B cell (primary cell): ENCODE measurements at regions not wholly inside any gene's neighbourhood (a gene's known extent, or its start where the extent isn't known, plus 50 kb on each side); places are given as distances from the start of the nearest gene placed in this dataset.

Experiments used
- ATAC-seq: fragments of 200-7000 bp; cut with Tn5 transposase; one replicate; pipeline ENCODE4 v1.10.0; 2021; ENCODE audit warnings: low read depth, mild to moderate bottlenecking, moderate number of reproducible peaks, moderate library complexity
- CTCF ChIA-PET: fragments of 350-600 bp; sonication (Branson Sonifier 250); formaldehyde crosslinking; loops from one replicate; lab custom pipeline; 2021; ENCODE audit warnings: antibody characterized with exemption, inconsistent platforms; lab: Charles Lee
- POLR2A ChIA-PET: fragments of 350-600 bp; sonication (Branson Sonifier 250); formaldehyde crosslinking; loops from one replicate; lab custom pipeline; 2021; ENCODE audit warnings: antibody characterized with exemption; lab: Charles Lee
- DNase-seq: peaks from one replicate; pipeline ENCODE4 v3.0.0; 2013
- H2AFZ ChIP-seq: 2 replicates; pipeline ENCODE4 v1.6.1; 2012; ENCODE audit warnings: mild to moderate bottlenecking, low read depth, low read length; ENCODE audit not compliant: insufficient read depth, poor library complexity, severe bottlenecking
- H3K27ac ChIP-seq, 2 donors: 1 replicate in 1 of 2; 2 replicates in 1 of 2; pipeline ENCODE4 v1.5.1; 2012 to 2013; ENCODE audit warnings: low read length in 2 of 2, mild to moderate bottlenecking in 2 of 2, moderate library complexity in 1 of 2
- H3K27me3 ChIP-seq, 4 experiments: fragments of 200-600 bp in 1 of 4; sonication (generic) in 1 of 4; replicated peaks in 1 of 4; 1 replicate in 2 of 4; 2 replicates in 2 of 4; pipeline versions ENCODE4 v1.6.1 to v1.7.0; 2013 to 2016; ENCODE audit warnings: low read length in 3 of 4, mild to moderate bottlenecking in 2 of 4, mixed read lengths in 1 of 4, moderate library complexity in 1 of 4; ENCODE audit not compliant: insufficient read depth in 4 of 4, control insufficient read depth in 3 of 4; ENCODE audit errors: control extremely low read depth in 1 of 4
- H3K36me3 ChIP-seq, 2 experiments: replicated peaks in 1 of 2; 1 replicate in 1 of 2; 2 replicates in 1 of 2; pipeline versions ENCODE4 v1.6.1 to v1.7.1; 2013; ENCODE audit warnings: low read length in 1 of 2; ENCODE audit not compliant: insufficient read depth in 2 of 2, control insufficient read depth in 1 of 2; ENCODE audit errors: control extremely low read depth in 1 of 2, extremely low read depth in 1 of 2
- H3K4me1 ChIP-seq, 2 donors: fragments of 200-600 bp in 1 of 2; sonication (generic) in 1 of 2; 1 replicate in 1 of 2; 2 replicates in 1 of 2; pipeline versions ENCODE4 v1.5.1 to v1.6.1; 2013 to 2017; ENCODE audit warnings: low read length in 2 of 2; ENCODE audit not compliant: control insufficient read depth in 2 of 2, insufficient read depth in 2 of 2
- H3K4me2 ChIP-seq: replicated peaks from 2 replicates; pipeline ENCODE3; 2012; ENCODE audit warnings: mild to moderate bottlenecking, low read depth, low read length; ENCODE audit not compliant: poor library complexity, severe bottlenecking
- H3K4me3 ChIP-seq, 5 experiments: fragments of 200-600 bp in 1 of 5; sonication (generic) in 1 of 5; 1 replicate in 3 of 5; 2 replicates in 2 of 5; pipeline versions ENCODE4 v1.5.1 to v1.7.0; 2011 to 2016; ENCODE audit warnings: low read length in 4 of 5, mild to moderate bottlenecking in 4 of 5, low read depth in 2 of 5, control low read depth in 1 of 5, moderate library complexity in 1 of 5; ENCODE audit not compliant: insufficient read depth in 1 of 5; ENCODE audit errors: control extremely low read depth in 1 of 5, extremely low read depth in 1 of 5
- H3K79me2 ChIP-seq: fragments of 200-600 bp; sonication (generic); one replicate; pipeline ENCODE4 v1.6.0; 2016; ENCODE audit warnings: low read length; ENCODE audit not compliant: control insufficient read depth, insufficient read depth
- H3K9ac ChIP-seq: fragments of 200-600 bp; sonication (generic); 2 replicates; pipeline ENCODE4 v1.6.1; 2017; ENCODE audit warnings: mild to moderate bottlenecking, low read length, moderate library complexity
- H3K9me3 ChIP-seq, 3 donors: one replicate each; pipeline versions ENCODE4 v1.6.1 to v1.7.1; 2013; ENCODE audit warnings: low read length in 2 of 3; ENCODE audit not compliant: control insufficient read depth in 2 of 3, insufficient read depth in 1 of 3; ENCODE audit errors: control extremely low read depth in 1 of 3
- H4K20me1 ChIP-seq: 2 replicates; pipeline ENCODE4 v1.6.0; 2012; ENCODE audit warnings: mild to moderate bottlenecking, low read length; ENCODE audit not compliant: insufficient read depth, control insufficient read depth, poor library complexity, severe bottlenecking
- H3K27ac Mint-ChIP-seq: one replicate; pipeline ENCODE4 v1.8.0; 2021; ENCODE audit warnings: mixed read lengths
- H3K27me3 Mint-ChIP-seq: one replicate; pipeline ENCODE4 v1.8.0; 2021; ENCODE audit warnings: mixed read lengths
- H3K4me1 Mint-ChIP-seq: one replicate; pipeline ENCODE4 v1.8.0; 2021; ENCODE audit warnings: mixed read lengths
- H3K4me3 Mint-ChIP-seq: one replicate; pipeline ENCODE4 v1.8.0; 2021; ENCODE audit warnings: mixed read lengths
- H3K9me3 Mint-ChIP-seq: one replicate; pipeline ENCODE4 v1.8.0; 2022; ENCODE audit warnings: mixed read lengths; ENCODE audit not compliant: insufficient read depth
- EZH2 ChIP-seq: IDR thresholded peaks from 2 replicates; pipeline ENCODE4 v1.6.1; 2012; ENCODE audit warnings: borderline replicate concordance, low read depth, mild to moderate bottlenecking, moderate library complexity, low read length; ENCODE audit not compliant: insufficient read depth, poor library complexity, severe bottlenecking
- WGBS: methylation state at CpG from one replicate; pipeline ENCODE4 v1.1.5; 2013; ENCODE audit warnings: missing lambda C conversion rate; ENCODE audit not compliant: insufficient coverage; 5-methylcytosine and 5-hydroxymethylcytosine counted together
- intact Hi-C: fragments of 100-400 bp; cut with micrococcal nuclease; formaldehyde crosslinking; loops from one replicate; pipeline ENCODE4 v1.10.0; 2022
- TF ChIP-seq, protein P1 (sequence below): fragments of 200-600 bp; IDR thresholded peaks from one replicate; pipeline ENCODE4 v1.8.0; 2022; ENCODE audit warnings: antibody characterized with exemption, mild to moderate bottlenecking

- WGBS, result 86% methylated on average over 4 of the region's 4 CpGs
- CTCF ChIA-PET, result no interaction called here
- POLR2A ChIA-PET, result no interaction called here
Observed at GRCh38 chr1:38571726-38572125, 287.8 kb downstream of the RRAGC start.

GRCh38 chr1:38570657-38570975 is 289.0 kb downstream of the RRAGC start:
- no peak for ATAC-seq
- H3K27ac Mint-ChIP-seq, result no peak overlapping the region
- no peak overlapping the region for H3K9ac ChIP-seq
- CTCF ChIA-PET, result interaction anchor here (0.5 kb wide), 1 partner anchor 1120 kb away, joined by 3 read pairs; the partner anchor contains the start of gene HPCAL4
- intact Hi-C loops, result no loop called here
- no peaks in the 10 kb centered on the region for H3K4me1 Mint-ChIP-seq
- H3K4me3 ChIP-seq, result no peak overlapping the region
- H3K36me3 ChIP-seq, result no peaks in the 10 kb centered on the region
- peaks cover 0 to 3% (median 1%) of the 10 kb centered on the region in 4 experiments for H3K27me3 ChIP-seq
- DNase-seq, result no peak
- POLR2A ChIA-PET, result no interaction called here
- 79% methylated on average over 3 of the region's 3 CpGs for WGBS
- H3K4me1 ChIP-seq, result no peaks in the 10 kb centered on the region
- H4K20me1 ChIP-seq, result no peaks in the 10 kb centered on the region
- no peak overlapping the region for H3K4me3 Mint-ChIP-seq
- H3K79me2 ChIP-seq, result no peaks in the 10 kb centered on the region
- H2AFZ ChIP-seq, result no peak overlapping the region
- H3K27ac ChIP-seq, result no peak overlapping the region
- H3K4me2 ChIP-seq, result no peak overlapping the region
- peaks cover 39% of the 10 kb centered on the region for H3K27me3 Mint-ChIP-seq
- TF ChIP-seq EZH2, result no peak
- TF ChIP-seq, protein P1, sequence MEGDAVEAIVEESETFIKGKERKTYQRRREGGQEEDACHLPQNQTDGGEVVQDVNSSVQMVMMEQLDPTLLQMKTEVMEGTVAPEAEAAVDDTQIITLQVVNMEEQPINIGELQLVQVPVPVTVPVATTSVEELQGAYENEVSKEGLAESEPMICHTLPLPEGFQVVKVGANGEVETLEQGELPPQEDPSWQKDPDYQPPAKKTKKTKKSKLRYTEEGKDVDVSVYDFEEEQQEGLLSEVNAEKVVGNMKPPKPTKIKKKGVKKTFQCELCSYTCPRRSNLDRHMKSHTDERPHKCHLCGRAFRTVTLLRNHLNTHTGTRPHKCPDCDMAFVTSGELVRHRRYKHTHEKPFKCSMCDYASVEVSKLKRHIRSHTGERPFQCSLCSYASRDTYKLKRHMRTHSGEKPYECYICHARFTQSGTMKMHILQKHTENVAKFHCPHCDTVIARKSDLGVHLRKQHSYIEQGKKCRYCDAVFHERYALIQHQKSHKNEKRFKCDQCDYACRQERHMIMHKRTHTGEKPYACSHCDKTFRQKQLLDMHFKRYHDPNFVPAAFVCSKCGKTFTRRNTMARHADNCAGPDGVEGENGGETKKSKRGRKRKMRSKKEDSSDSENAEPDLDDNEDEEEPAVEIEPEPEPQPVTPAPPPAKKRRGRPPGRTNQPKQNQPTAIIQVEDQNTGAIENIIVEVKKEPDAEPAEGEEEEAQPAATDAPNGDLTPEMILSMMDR, result no peak
- H3K9me3 Mint-ChIP-seq, result no peaks in the 10 kb centered on the region
- H3K9me3 ChIP-seq, result no peaks in the 10 kb centered on the region

More at GRCh38 chr1:38571726-38572125, 287.8 kb downstream of the RRAGC start:
- no peaks in the 10 kb centered on the region for H3K4me1 ChIP-seq
- Mint-ChIP-seq H3K27ac (no peak overlapping the region), H3K4me3 (no peak overlapping the region), H3K9me3 (no peaks in the 10 kb centered on the region), H3K27me3 (peaks cover 36% of the 10 kb centered on the region), H3K4me1 (no peaks in the 10 kb centered on the region)
- intact Hi-C loops, result no loop called here
- H4K20me1 ChIP-seq, result no peaks in the 10 kb centered on the region
- no peak overlapping the region for H3K27ac ChIP-seq
- H3K4me3 ChIP-seq, result no peak overlapping the region
- no peaks in the 10 kb centered on the region for H3K9me3 ChIP-seq
- ATAC-seq, result no peak
- H3K27me3 ChIP-seq, result peaks cover 0 to 6% (median 3%) of the 10 kb centered on the region in 4 experiments
- H3K79me2 ChIP-seq, result no peaks in the 10 kb centered on the region
- no peak overlapping the region for H3K4me2 ChIP-seq
- H3K9ac ChIP-seq, result no peak overlapping the region
- TF ChIP-seq, protein P1, result no peak
- TF ChIP-seq EZH2, result no peak
- no peaks in the 10 kb centered on the region for H3K36me3 ChIP-seq
- no peak overlapping the region for H2AFZ ChIP-seq
- DNase-seq, result no peak
